Endothelial cell of umbilical vein (primary cell): ENCODE measurements at regions not wholly inside any gene's neighbourhood (a gene's known extent, or its start where the extent isn't known, plus 50 kb on each side); places are given as distances from the start of the nearest gene placed in this dataset.

Experiments used
- EZH2 ChIP-seq: IDR thresholded peaks from 2 replicates; pipeline ENCODE4 v1.6.1; 2012; ENCODE audit warnings: borderline replicate concordance, low read depth, mild to moderate bottlenecking, moderate library complexity, low read length, inconsistent platforms; ENCODE audit not compliant: severe bottlenecking
- FOS ChIP-seq: IDR thresholded peaks from 2 replicates; pipeline ENCODE4 v1.6.1; 2011; ENCODE audit warnings: mild to moderate bottlenecking, low read length, moderate library complexity, borderline replicate concordance; ENCODE audit not compliant: insufficient read depth
- MAX ChIP-seq: IDR thresholded peaks from 2 replicates; pipeline ENCODE4 v1.6.1; 2011; ENCODE audit not compliant: insufficient read depth, insufficient read length
- POLR2AphosphoS5 ChIP-seq: IDR thresholded peaks from 2 replicates; pipeline ENCODE4 v1.6.1; 2012; ENCODE audit warnings: low read depth, mild to moderate bottlenecking, control low read depth, low read length, moderate library complexity; ENCODE audit not compliant: insufficient read depth
- TF ChIP-seq, protein P1 (sequence below), 2 donors: IDR thresholded peaks; 1 replicate in 1 of 2; 2 replicates in 1 of 2; pipeline ENCODE4 v1.5.1; 2011; ENCODE audit warnings: low read length in 2 of 2, mild to moderate bottlenecking in 2 of 2, moderate library complexity in 2 of 2, control low read depth in 1 of 2, inconsistent platforms in 1 of 2, low read depth in 1 of 2; ENCODE audit not compliant: insufficient read depth in 1 of 2; ENCODE audit errors: extremely low read depth in 1 of 2

DNA sequence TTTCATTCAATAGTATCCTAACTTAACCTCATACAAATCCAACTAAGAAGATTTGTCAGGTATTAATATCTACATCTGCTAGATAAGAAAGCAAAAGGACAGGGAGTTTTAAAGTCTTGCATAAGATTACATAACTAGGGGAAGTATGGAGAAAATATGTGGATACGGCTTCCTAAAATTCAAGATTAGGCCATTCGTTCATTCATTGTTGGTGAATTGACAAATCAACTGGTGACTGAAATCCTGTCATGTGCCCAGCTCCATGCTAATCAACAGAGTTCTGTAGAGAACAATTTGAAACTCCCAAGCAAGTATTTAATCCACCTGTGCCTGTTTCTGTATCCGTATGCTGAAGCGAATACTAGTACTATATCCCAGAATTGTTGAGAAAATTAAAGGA lies 260.9 kb upstream of the USP15 start:
- TF ChIP-seq POLR2AphosphoS5 (no peak), EZH2 (no peak), MAX (no peak), FOS (no peak)
- TF ChIP-seq, protein P1, sequence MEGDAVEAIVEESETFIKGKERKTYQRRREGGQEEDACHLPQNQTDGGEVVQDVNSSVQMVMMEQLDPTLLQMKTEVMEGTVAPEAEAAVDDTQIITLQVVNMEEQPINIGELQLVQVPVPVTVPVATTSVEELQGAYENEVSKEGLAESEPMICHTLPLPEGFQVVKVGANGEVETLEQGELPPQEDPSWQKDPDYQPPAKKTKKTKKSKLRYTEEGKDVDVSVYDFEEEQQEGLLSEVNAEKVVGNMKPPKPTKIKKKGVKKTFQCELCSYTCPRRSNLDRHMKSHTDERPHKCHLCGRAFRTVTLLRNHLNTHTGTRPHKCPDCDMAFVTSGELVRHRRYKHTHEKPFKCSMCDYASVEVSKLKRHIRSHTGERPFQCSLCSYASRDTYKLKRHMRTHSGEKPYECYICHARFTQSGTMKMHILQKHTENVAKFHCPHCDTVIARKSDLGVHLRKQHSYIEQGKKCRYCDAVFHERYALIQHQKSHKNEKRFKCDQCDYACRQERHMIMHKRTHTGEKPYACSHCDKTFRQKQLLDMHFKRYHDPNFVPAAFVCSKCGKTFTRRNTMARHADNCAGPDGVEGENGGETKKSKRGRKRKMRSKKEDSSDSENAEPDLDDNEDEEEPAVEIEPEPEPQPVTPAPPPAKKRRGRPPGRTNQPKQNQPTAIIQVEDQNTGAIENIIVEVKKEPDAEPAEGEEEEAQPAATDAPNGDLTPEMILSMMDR (IDR thresholded peaks at IDR 0.05; ENCODE audit: extremely low read depth in 1 of 2, insufficient read depth in 1 of 2, low read depth in 1 of 2, low read length in 2 of 2), result no peak
